Caki2 (cell line): ENCODE measurements at regions not wholly inside any gene's neighbourhood (a gene's known extent, or its start where the extent isn't known, plus 50 kb on each side); places are given as distances from the start of the nearest gene placed in this dataset.
"Not testable (repeated sequence)": the region's sequence is repeated elsewhere in the genome, so short reads cannot be mapped to it uniquely, and the experiment has no call there.

ENCODE experiments used
- DNase-seq: peaks from one replicate; pipeline ENCODE4 v3.0.0-alpha.2; 2015; ENCODE audit warnings: low read depth
- in situ Hi-C: cut with HindIII; loops from 2 replicates; pipeline ENCODE4 v1.10.0; 2016; ENCODE audit warnings: low sequenced_read_pairs, low pct_unique_long_range_greater_than_20kb, mixed read lengths

DNA sequence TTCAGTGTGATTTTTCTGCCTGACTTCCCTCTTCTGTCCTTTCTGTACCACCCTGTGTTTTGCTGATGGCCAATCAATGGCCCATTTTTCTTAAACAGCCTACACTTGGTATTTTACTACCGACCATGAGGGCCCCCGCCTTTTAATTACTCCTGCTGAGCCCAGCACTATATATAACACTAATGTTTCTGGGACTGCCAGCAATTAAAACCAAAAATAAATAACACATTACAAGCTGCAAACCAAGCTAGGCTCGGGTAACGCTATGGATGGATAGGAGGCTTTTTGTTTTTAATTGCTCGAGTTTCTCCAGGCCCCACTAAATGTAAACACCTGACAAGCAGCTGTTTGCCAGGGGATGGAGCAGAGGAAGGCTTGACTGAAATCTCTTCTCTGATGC, 915.4 kb upstream of the AUTS2 start:
- DNase-seq = no peak
- in situ Hi-C loops = no loop called here

DNA sequence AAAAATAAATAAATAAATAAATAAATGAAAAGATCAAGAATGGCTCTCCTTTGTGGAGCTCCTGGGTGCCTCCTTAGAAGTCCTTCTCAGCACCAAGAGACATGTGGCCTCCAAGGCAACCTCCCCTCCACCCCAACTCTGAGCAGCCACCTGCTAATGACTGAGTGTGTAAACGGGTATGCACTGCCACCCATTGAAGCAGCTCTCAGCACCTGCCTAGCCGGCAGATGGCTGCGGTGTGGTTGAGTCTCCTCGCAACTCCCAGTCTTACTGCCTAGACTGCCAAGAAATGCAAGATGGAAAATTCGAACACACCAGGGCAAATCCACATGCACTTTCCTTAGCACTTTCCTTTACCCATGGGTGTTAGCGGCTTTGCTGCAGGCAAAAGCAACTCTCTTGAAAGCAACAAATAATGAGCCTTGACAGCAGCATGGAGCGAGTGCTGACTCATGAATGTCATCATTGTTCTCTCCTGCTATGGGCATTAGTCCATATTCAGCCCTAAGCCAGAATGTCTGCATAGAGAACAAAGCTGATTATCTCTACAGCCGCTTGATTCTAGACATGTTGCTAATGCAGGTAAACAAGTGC, 913.9 kb upstream of the AUTS2 start:
- DNase-seq = peak; percentile 33
- in situ Hi-C loops = no loop called here

DNA sequence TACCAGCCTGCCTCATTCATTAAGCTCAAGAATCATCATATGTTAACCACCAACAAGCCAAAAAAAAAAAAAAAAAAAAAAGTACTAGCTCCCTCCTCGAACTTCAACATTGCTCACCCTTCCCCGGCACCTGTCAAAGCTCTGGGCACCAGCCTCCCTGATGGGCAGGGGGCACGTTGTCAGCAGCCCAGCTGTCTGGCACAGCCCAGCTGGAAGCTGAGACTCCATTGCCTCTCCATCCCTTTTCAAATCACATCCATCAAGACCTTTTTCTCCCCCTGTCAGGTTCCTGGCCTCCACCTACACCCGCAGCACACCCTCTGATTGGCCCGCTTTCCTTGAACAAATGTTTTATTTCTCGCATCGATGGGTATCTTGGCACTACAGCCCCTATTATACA, 913.3 kb upstream of the AUTS2 start:
- in situ Hi-C loops = no loop called here
- no peak for DNase-seq

DNA sequence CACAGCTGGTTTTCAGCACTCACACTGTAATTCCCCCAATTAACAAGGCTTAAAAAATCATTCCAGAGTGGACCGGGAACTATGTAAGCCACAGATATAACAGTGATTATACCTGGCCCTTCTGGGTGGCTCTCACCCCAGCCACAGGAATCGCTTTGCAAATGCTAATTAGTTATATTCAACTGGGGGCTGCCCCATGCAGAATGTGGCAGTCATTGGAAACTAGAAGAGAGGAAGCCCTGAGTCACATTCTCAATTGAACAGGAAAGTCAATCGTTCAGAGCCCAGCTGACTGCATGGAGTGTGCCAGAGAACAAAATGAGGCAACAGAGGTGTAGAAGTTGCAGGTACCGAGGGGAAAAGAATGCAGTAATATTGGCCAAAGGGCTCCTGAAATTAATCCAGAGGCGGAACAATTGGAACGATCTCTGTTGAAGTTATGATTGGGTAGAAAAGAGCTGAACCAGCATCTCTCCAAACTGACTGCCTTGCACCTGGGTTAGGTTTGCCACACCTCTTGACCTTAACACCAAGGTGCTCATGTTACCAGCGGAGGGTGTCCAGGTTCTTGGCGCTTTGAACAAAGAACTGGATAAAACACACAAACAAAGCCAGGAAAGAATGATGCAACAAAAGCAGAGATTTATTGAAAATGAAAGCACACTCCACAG, 909.7 kb upstream of the AUTS2 start:
- in situ Hi-C loops = no loop called here
- DNase-seq = no peak

DNA sequence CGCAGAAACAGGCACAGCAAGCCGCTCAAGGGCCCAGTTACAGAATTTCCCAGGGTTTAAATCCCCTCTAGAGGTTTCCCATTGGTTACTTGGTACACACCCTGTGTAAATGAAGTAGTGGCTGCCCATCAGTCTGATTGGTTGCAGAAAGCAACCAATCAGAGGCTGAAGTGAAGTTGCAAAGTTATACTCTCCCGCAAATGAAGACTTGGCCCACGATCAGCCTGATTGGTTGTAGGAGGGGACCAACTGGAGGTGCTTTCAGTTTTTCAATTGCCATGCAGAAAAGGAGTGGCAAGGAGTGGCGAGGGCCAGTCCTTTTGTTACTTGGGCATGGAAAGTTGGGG, 909.2 kb upstream of the AUTS2 start:
- peak; percentile 92 for DNase-seq
- in situ Hi-C loops = no loop called here

DNA sequence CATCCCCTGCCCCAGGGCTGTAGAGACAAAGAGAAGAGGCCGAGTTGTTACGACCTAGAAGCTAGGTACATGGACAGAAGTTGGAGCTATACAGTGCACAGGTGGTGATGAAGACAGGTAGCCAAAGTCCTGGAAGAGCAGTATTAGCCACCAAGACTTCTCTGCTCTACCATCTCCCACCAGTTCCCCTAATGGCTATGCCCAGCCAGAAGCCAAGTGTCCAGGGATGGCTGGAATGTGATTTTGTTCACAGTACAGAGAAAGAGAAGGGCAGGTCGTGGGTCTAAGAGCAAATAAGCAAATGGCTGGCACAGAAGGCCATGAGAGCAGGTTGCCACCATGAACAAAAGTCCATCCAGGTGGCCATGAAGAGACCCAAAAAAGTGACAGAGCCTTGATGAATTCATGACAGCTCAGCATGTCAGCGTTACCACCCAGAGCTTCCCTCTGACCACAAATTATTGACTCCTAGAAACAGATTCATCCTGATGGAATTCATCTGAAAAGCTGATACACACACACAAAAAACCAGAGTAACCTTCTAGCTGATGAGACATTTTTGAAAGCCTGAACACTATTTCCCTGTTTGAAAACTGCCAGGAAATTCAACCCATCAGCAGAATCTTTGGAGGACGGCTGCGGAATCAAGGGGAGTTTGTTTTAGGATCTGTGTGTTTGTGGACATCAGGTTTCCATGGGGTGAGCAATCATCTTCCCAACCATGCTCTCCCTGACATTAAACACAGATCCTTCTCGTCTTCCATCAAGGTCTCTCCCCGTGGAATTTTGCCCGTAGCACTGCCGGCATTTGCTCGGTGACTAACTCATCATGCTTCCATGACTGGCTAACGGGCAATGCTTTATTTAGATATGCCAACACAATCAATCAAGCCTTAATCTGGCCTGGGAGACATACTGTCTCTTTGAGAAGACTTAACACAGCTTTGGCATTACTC, 906.7 kb upstream of the AUTS2 start:
- in situ Hi-C loops = no loop called here
- DNase-seq = peak; percentile 86

DNA sequence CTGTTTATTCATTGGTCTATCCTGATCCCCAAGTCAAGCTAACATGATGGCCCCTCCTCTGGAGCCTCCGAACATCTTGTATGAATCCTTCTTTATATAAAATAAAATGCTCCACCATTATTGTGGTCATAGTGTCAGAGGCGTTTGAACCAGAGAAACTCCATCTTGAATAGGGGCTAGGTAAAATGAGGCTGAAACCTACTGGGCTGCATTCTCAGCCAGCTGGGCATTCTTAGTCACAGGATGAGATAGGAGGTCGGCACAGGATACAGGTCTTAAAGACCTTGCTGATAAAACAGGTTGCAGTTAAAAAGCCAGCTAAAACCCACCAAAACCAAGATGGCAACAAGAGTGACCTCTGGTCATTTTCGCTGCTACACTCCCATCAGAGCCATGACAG, 905.8 kb upstream of the AUTS2 start:
- DNase-seq = no peak
- in situ Hi-C loops = no loop called here

DNA sequence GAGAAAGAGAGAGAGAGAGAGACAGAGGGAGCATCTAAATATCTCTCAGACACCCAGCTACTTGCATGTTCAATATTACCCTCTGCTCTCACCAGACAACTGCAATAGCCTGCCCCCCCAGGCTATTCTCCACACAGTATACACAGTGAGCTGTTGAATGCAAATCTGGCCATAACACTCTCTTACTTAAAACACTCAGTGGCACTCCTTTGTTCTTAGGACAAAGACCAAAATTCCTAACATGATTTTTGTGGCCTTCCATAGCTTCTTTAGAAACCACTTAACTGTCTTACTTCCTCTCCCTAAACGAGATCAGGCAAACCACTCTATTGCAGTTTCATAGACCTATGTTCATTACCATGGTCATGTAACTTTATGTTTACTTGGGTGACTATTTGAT, 903.6 kb upstream of the AUTS2 start:
- no peak for DNase-seq
- in situ Hi-C loops = no loop called here

DNA sequence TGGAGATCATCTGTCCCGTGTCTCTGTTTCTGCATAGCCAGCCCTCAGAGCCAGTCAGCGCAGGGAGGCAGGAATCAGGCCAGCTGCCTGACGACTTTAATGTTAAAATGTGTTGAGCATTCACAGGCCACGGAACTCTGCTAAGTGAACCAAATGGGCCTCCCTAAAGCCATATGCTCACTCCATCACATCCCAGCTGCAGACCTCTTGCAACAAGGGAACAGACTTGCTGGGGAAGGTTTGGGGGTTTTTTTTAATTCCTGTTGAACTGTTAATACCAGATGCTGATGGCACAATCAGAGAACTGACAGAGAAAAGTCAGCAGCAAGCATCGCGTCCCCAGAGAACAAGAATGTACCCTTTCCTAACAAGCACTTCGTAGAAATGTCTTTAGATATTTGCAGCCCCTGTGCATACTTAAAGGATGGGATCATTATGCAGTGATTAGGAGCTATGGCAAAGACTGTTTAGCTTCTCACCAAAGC, 900.4 kb upstream of the AUTS2 start:
- in situ Hi-C loops = no loop called here
- no peak for DNase-seq

DNA sequence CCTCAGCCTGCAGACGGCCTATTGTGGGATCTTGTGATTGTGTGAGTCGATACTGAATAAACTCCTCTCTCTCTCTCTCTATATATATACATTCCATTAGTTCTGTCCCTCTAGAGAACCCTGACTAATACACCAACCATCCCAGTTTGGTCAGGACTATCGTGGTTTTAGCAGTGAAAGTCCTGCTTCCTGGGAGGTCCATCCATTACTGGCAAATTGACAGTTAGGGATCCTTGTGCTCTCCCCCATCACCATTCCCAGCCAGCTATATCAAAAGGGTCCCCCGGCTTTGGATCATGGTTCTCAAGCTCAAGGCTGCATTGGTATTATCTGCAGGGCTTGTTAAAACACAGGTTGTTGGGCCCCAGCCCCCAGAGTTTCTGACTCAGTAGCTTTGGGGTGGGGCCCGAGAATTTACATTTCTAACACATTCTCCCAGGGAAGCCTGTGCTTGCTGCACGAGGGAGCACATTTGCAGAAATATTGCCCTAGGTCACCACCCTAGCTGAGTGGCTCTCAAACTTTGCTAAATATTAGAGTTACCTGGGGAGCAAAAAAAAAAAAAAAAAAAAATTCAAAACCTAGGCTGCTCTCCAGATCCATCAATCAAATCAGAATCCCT, 899.1 kb upstream of the AUTS2 start:
- in situ Hi-C loops = no loop called here
- peak; percentile 79 for DNase-seq

DNA sequence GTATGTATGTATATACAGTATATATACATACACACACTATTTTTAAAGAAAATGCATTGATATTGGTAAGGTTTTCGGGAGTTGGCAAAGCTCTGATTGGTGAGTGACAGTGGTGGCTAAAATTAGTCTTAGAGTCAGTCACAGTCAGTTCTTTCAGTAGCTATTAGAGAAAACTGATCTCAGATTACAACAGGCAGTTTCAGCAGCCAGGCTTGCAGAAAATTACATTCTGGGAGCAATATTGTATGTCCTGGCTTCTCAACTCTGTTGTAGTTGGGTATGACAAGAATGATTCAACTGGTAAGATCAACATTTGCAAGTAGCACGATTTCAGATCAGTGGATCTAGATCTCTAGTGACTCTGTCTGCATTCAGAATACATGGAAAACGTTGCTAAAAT, 897.9 kb upstream of the AUTS2 start:
- in situ Hi-C loops = no loop called here
- no peak for DNase-seq

DNA sequence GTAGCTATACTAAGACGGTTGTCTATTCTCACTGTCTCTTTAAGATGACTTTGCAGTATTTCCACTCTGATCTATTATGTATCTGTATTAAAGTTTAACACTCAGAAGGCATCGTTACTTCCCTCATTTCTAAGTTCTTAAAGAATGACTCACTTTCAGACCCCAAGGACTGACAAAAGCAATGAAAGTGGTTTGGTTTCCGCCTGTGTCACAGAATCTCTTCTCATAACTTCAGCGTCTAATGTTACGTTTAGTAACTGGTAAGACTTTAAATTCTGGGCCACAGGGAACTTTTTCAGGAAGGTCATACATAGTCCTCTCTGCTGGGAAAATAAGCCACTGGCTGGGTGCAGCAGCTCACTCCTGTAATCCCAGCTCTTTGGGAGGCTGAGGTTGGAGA, 892.0 kb upstream of the AUTS2 start:
- DNase-seq = peak; percentile 97
- in situ Hi-C loops = no loop called here

DNA sequence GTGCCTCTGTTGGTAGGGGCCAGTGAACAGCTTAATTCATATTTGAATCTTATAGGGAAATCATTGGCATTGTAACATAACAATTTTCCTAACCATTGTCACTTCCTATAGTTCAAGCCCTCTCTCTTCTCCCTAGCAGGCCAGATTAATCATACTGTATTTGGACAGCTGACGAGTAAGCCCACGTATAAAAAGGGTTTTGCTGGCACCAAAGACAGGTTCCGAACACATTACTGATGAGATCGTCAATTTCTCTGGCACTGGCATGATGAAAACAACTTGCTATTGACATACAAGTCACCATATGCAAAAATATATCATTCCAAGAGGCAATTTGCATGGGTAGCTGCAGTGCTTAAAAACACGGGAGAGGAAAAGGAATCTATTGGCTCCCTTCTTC, 891.1 kb upstream of the AUTS2 start:
- in situ Hi-C loops = no loop called here
- no peak for DNase-seq

DNA sequence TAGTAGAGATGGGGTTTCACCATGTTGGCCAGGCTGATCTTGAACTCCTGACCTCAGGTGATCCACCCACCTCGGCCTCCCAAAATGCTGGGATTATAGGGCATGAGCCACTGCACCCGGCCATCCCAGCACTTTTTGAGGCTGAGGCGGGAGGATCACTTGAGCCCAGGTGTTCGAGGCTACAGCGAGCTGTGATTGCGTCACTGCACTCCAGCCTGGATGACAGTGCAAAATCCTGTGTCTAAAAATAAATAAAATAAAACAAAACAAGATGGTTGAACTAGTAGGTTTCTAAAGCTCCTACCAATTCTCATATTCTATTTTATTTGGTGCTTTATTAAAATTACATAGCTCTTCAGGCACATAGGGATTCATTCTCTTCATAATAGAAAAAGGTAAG, 890.3 kb upstream of the AUTS2 start:
- in situ Hi-C loops = no loop called here
- DNase-seq = no peak

DNA sequence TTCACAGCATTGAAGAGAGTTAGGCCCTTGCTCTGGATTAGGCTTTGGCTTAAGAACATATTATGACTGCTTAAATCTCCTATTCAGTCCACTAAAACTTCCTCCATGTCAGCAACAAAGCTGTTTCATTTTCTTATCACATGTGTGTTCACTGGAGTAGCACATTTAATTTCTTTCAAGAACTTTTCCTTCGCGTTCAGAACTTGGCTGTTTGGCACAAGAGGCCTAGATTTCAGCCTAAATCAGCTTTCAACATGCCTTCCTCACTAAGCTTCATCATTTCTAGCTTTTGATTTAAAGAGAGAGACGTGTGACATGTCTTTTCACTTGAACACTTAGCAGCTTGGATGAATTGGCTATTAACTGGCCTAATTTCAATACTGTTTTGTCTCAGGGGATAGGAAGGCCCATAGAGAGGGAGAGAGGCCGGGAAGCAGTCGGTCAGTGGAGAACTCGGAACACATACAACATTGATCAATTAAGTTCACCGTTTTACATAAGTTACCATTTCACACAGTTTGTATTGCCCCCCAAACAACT, 885.2 kb upstream of the AUTS2 start:
- DNase-seq = no peak
- in situ Hi-C loops = no loop called here

DNA sequence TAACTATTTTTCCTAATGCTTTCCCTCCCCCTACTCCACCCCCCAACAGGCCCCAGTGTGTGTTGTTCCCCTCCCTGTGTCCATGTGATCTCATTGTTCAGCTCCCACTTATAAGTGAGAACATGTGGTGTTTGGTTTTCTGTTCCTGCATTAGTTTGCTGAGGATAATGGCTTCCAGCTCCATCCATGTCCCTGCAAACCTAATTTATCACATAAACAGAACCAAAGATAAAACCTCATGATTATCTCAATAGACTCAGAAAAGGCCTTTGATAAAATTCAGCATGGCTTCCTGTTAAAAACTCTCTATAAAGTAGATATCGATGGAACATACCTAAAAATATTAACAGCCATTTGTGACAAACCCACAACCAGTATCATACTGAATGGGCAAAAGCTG, 884.1 kb upstream of the AUTS2 start:
- DNase-seq, in situ Hi-C loops: not testable (repeated sequence)

DNA sequence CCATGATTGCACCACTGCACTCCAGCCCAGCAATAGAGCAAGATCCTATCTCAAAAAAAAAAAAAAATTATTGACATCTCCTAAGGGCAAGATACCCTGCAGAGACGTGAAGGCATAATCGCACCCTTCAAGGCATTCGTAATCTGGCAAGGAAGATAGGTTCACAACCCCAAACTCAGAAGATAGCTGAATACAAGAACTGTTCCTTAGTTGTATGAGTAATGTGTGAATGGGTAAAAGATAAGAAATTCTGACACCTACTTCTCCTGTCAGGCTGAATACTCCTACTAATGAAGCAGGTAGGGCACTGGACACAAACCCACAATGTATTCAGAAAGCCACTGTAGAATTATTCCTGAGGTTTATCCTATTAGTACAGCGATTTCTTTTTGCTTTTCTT, 882.4 kb upstream of the AUTS2 start:
- no peak for DNase-seq
- in situ Hi-C loops = no loop called here

DNA sequence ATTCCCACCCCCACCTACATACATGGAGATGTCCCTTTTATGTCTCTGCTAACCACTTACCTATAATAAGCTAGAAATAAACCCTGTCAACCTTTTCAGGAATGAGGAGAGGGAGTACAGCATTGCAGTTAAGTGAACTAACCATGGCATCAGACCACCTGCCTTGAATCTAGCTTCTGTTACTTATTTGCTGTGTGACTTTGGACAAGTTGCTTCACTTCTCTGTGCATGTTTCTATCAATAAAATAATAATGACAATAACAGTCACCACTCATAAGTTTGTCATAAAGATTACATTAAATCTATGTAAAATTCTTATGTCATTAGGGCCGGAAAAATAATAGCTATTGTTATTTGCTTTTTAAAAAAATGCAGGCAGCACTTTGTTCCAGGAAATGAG, 881.1 kb upstream of the AUTS2 start:
- no peak for DNase-seq
- in situ Hi-C loops = no loop called here

DNA sequence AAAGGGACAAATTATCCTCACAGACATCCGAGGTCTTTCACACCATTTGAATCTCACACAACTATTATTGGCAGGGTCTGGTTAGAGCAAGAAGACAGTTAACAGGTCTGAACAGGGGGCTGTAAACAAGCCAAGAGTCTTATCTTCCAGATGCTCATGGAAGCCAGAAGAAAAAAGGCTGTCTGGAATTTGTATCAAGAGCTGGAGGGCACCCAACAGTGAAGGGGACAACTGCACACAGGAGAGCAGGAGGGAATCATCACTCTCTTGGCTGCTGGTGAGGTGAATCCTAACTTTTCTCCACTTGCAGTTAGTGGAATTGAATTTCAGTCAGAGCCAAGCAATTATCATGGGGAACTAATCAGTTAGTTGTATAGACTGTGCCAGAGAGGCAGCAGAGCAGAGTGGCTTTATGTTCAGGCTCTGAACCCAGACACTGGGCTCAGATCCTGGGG, 880.2 kb upstream of the AUTS2 start:
- in situ Hi-C loops = no loop called here
- DNase-seq = no peak
